ENCODE measurements at regions not wholly inside any gene's neighbourhood (a gene's known extent, or its start where the extent isn't known, plus 50 kb on each side); places are given as distances from the start of the nearest gene placed in this dataset.
"Not testable (repeated sequence)": the region's sequence is repeated elsewhere in the genome, so short reads cannot be mapped to it uniquely, and the experiment has no call there.

GRCh38 chr6:169099411-169100202 is 154.0 kb downstream of the THBS2 start:
- DNase-seq = no peak

GRCh38 chr6:169098651-169099050 is 155.0 kb downstream of the THBS2 start:
- DNase-seq = not testable (repeated sequence)

GRCh38 chr6:169098116-169098515 is 155.5 kb downstream of the THBS2 start:
- DNase-seq = no peak

GRCh38 chr6:169097381-169097959 is 156.2 kb downstream of the THBS2 start:
- no peak for DNase-seq

- DNase-seq = no peak
These were observed 157.3 kb downstream of the THBS2 start for GRCh38 chr6:169096388-169096787.

DNA sequence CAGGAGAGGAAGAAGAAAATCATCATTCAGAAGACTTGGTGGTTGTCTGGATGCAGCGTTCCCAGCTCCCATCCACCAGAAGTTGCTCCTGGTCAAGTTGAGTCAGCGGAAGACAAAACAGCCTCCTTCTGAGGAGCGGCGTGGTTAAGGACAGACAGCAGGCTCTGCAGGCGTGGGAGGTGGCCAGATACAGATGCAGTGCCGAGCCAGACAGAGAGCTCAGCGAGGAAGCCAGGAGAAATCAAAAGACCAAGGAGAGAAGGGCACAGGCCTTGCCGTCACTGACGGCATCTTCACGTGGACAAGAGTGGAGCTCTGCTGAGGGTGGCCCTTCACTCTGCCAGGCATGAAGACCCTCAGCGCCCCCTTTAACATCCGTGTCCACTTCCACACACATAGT is 158.5 kb downstream of the THBS2 start:
- no peak for DNase-seq

GRCh38 chr6:169094552-169094950 is 159.1 kb downstream of the THBS2 start:
- DNase-seq = no peak

DNA sequence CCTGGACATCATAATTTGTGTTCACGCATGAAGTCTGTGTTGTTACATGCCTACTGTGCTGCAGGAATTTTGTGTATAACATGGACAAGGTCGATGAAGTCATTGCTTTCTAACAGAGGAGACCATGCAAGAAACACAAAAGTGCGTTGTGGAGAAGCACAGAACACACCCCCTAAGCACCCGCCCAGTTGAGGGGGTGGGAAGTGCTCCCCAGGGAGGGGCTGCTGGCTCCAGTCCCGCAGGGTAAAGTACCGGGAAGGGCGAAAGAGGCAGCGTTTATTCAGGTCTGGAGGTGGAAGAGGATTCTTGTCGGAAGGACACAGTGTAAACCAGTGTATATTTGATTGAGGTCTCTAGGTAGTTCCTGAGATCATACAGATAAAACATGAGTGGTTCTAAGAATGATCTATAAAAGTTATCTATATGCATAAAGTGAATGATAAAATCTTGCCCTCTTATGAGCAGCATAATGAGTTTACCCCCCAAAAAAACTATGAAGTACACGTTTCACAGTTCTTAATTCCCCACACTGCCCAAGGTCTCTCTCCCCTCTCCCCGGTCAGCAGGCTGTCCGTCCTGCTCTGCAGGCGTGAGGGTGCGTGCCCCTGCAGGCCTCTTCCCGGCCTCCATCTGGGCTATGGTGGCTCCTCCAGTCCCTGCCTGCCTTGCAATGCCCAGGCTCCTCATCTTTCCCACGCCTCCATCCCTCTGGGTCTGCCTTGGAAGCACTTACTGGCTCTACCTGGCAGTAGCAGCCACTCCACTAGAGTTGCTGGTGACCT is 159.7 kb downstream of the THBS2 start:
- no peak for DNase-seq

- no peak for DNase-seq
These were observed 160.5 kb downstream of the THBS2 start for GRCh38 chr6:169093066-169093723.

GRCh38 chr6:169092375-169092774 is 161.3 kb downstream of the THBS2 start:
- no peak for DNase-seq

DNA sequence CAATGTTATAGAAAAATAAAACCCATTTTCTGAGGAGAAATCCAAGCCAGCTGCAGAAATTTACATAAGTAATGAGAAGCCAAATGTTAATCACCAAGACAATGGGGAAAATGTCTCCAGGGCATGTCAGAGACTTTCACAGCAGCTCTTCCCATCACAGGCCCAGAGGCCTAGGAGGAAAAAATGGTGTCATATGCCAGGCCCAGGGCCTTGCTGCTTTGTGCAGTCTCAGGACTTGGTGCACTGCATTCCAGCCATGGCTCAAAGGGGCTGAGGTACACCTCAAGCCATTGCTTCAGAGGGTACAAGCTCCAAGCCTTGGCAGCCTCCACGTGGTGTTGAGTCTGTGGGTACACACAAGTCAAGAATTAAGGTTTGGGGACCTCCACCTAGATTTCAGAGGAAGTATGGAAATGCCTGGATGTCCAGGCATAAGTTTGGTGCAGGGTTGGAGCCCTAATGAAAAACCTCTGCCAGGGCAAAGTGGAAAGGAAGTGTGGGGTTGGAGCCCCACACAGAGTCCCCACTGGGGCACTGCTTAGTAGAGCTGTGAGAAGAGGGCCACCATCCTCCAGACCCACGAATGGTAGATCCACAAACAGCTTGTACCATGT is 163.0 kb downstream of the THBS2 start:
- DNase-seq = not testable (repeated sequence)

GRCh38 chr6:169088762-169089161 is 164.9 kb downstream of the THBS2 start:
- DNase-seq = no peak

GRCh38 chr6:169087443-169088041 is 166.1 kb downstream of the THBS2 start:
- DNase-seq = no peak

DNA sequence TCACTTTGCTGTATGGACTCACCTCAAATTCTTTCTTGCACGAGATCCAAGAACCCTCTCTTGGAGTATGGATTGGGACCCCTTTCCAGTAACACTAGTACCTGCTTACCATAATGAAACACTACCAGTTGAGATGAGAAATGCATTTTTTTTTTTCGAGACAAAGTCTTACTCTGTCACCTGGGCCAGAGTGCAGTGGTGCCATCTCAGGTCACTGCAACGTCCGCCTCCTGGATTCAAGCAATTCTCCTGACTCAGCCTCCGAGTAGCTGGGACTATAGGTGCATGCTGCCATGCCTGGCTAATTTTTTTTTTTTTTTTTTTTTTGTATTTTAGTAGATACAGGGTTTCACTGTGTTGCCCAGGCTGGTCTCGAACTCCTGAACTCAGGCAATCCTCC is 167.0 kb downstream of the THBS2 start:
- DNase-seq = not testable (repeated sequence)

DNA sequence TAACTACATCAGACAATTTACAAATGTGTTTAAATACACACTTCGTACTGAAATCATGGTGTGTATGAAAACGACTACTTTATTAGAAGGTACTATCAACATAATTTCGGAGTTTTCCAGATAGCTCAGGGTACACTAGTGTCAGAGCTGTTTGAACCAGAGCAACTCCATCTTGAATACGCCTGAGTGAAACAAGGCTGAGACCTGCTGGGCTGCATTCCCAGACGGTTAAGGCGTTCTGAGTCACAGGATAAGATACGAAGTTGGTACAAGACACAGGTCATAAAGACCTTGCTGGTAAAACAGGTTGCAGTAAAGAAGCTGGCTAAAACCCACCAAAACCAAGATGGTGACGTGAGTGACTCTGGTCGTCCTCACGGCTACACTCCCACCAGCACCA is 167.6 kb downstream of the THBS2 start:
- no peak for DNase-seq

GRCh38 chr6:169085466-169085865 is 168.2 kb downstream of the THBS2 start:
- no peak for DNase-seq

GRCh38 chr6:169084557-169084956 is 169.1 kb downstream of the THBS2 start:
- DNase-seq = not testable (repeated sequence)

DNA sequence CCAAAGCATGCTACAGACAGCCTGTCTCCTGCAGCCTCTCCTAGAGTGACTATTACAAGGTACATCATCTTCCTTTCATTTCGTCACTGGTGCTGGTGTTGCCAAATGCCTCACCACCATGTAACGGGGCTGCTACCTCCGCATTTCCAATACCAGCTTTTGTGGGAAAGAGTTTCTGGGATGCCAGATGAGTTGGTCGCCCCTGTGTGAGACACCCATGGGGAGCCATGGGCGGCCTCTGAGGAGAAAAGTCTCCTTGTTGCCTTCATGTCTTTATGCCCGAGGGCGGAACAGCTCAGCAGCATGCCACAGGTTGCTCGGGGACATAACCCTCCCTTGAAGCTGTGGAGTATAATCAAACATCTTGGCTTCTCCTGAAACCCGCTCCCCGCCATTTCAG is 169.6 kb downstream of the THBS2 start:
- no peak for DNase-seq

DNA sequence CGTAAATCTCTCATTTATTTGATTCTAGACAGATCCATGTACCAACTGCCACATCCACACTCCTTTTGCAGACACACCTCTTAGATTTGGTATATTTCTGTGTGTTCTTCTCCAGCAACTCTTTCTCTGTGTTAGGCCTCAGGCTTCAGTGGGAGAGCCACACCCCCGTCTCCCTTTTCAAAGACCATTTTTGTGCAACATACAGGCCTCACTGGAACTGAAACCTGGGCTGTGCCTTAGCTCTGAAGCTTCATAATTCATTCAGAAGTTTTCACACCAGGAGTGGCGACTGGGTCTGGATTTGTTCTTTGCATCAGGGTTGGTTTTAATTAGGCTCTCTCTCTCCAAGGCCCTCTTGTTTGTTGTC is 170.2 kb downstream of the THBS2 start:
- no peak for DNase-seq

GRCh38 chr6:169082817-169083507 is 170.7 kb downstream of the THBS2 start:
- no peak for DNase-seq

GRCh38 chr6:169082093-169082492 is 171.6 kb downstream of the THBS2 start:
- no peak for DNase-seq

GRCh38 chr6:169081248-169081647 is 172.4 kb downstream of the THBS2 start:
- no peak for DNase-seq
